Transverse colon (tissue), 4 donors: ENCODE measurements at regions not wholly inside any gene's neighbourhood (a gene's known extent, or its start where the extent isn't known, plus 50 kb on each side); places are given as distances from the start of the nearest gene placed in this dataset.

ENCODE experiments used
- DNase-seq: peaks from one replicate; pipeline ENCODE4 v3.0.0-alpha.2; 2019
- H3K27ac ChIP-seq, 4 donors: fragments of 200-600 bp; sonication (generic); 2 replicates each; pipeline ENCODE4 v1.5.1; 2016 to 2018; ENCODE audit warnings: inconsistent platforms in 4 of 4
- H3K27me3 ChIP-seq: fragments of 200-600 bp; sonication (generic); 2 replicates; pipeline ENCODE4 v1.5.1; 2017; ENCODE audit warnings: inconsistent platforms
- H3K36me3 ChIP-seq, 4 donors: fragments of 200-600 bp; sonication (generic); 2 replicates each; pipeline ENCODE4 v1.5.1; 2017 to 2019; ENCODE audit warnings: inconsistent platforms in 4 of 4
- H3K4me1 ChIP-seq, 4 donors: fragments of 200-600 bp; sonication (generic); 2 replicates each; pipeline ENCODE4 v1.5.1; 2017 to 2020; ENCODE audit warnings: inconsistent platforms in 4 of 4
- H3K4me3 ChIP-seq, 4 donors: fragments of 200-600 bp; sonication (generic); 1 replicate in 1 of 4; 2 replicates in 3 of 4; pipeline versions ENCODE4 v1.5.1 to v1.6.1; 2017 to 2019; ENCODE audit warnings: inconsistent platforms in 4 of 4
- H3K9me3 ChIP-seq, 2 donors: fragments of 200-600 bp; sonication (generic); 2 replicates each; pipeline ENCODE4 v1.5.1; 2017 to 2019; ENCODE audit warnings: inconsistent platforms in 2 of 2
- CTCF ChIP-seq, 5 experiments: fragments of 200-600 bp in 3 of 5; fragments of 450-650 bp in 2 of 5; sonication (generic) in 3 of 5; IDR thresholded peaks; 1 replicate in 2 of 5; 2 replicates in 3 of 5; pipeline ENCODE4 v1.5.1; 2016 to 2017; ENCODE audit warnings: antibody characterized with exemption in 5 of 5, inconsistent platforms in 3 of 5, mild to moderate bottlenecking in 2 of 5, moderate library complexity in 1 of 5
- EP300 ChIP-seq: sonication (generic); formaldehyde crosslinking; IDR thresholded peaks from one replicate; pipeline ENCODE4 v1.6.1; 2017; ENCODE audit warnings: antibody characterized with exemption, low read depth
- POLR2A ChIP-seq: fragments of 450-650 bp; IDR thresholded peaks from one replicate; pipeline ENCODE4 v1.6.1; 2016; ENCODE audit warnings: antibody characterized with exemption, mild to moderate bottlenecking, moderate library complexity
- POLR2AphosphoS5 ChIP-seq, 3 donors: sonication (generic); formaldehyde crosslinking; IDR thresholded peaks; one replicate each; pipeline ENCODE4 v1.6.1; 2016; ENCODE audit warnings: antibody characterized with exemption in 3 of 3
- WGBS, 2 donors: methylation state at CpG; one replicate each; pipeline ENCODE4 v1.1.5; 2018; ENCODE audit warnings: low coverage in 1 of 2; 5-methylcytosine and 5-hydroxymethylcytosine counted together
- in situ Hi-C, 4 donors: fragments of 200-750 bp; cut with MboI; loops; one replicate each; pipeline versions ENCODE4 v1.15.0 to v1.15.1; 2017; ENCODE audit warnings: low sequenced_read_pairs in 3 of 4, low pct_ligation_motif_present in 1 of 4, low pct_unique_long_range_greater_than_20kb in 1 of 4
- intact Hi-C: fragments of 100-400 bp; cut with DNase I; formaldehyde crosslinking; loops from one replicate; pipeline ENCODE4 v1.15.1; 2023; ENCODE audit warnings: low total_unique reads

- WGBS, 2 donors = 91% methylated on average over 6 to 10 of the region's 10 CpGs
- no peak for TF ChIP-seq CTCF (IDR thresholded peaks at IDR 0.05)
- no peak for TF ChIP-seq EP300
- TF ChIP-seq POLR2AphosphoS5 (IDR thresholded peaks at IDR 0.05) = no peak
- H3K36me3 ChIP-seq = no peaks in the 10 kb centered on the region
- no peaks in the 10 kb centered on the region for H3K9me3 ChIP-seq
- DNase-seq = no peak
- no peak overlapping the region for H3K27ac ChIP-seq
- H3K4me1 ChIP-seq = peaks cover 0 to 4% (median 3%) of the 10 kb centered on the region in 4 donors
- H3K4me3 ChIP-seq = no peak overlapping the region
- intact Hi-C loops (no loop called here), in situ Hi-C loops (loop anchor here (10.0 to 25.0 kb wide), 3 partner anchors 538 to 548 kb away; no protein-coding TSS in a partner anchor)
- peaks cover 5% of the 10 kb centered on the region for H3K27me3 ChIP-seq
Observed at GRCh38 chr18:47752796-47753645, 177.4 kb downstream of the SMAD2 start.

GRCh38 chr18:47750889-47751423 lies 179.5 kb downstream of the SMAD2 start:
- no peak for DNase-seq
- intact Hi-C loops = no loop called here
- no peaks in the 10 kb centered on the region for H3K9me3 ChIP-seq
- peaks cover 5% of the 10 kb centered on the region for H3K27me3 ChIP-seq
- WGBS, 2 donors = 77 to 100% methylated on average over 2 to 7 of the region's 8 CpGs
- H3K4me1 ChIP-seq = peaks cover 0 to 4% (median 3%) of the 10 kb centered on the region in 4 donors
- no peak overlapping the region for H3K27ac ChIP-seq
- H3K4me3 ChIP-seq = no peak overlapping the region
- H3K36me3 ChIP-seq = no peaks in the 10 kb centered on the region
- TF ChIP-seq POLR2AphosphoS5 (IDR thresholded peaks at IDR 0.05) (no peak), POLR2A (no peak), EP300 (no peak), CTCF (IDR thresholded peaks at IDR 0.05) (no peak)
- in situ Hi-C loops = loop anchor here (10.0 to 25.0 kb wide), 3 partner anchors 536 to 546 kb away; no protein-coding TSS in a partner anchor

DNA sequence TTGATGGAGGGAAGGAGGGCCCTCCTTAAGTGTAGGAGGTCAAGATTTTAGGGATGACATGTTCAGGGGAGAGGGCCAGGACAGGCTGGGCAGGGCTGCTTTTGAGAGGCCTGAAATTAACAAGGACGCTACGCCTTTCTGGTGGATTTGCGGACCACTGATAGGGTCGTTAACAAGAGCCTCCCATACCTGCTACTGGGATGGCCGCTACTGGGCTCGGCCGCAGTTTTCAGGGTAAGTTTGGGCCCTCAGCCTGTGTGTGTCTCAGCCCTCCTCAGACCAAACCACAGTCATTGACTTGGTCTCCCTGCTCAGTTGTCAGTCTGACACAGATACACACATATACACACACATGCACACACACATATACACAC lies 180.9 kb downstream of the SMAD2 start:
- peaks cover 0 to 4% (median 3%) of the 10 kb centered on the region in 4 donors for H3K4me1 ChIP-seq
- 80 to 81% methylated on average over 3 to 7 of the region's 7 CpGs for WGBS, 2 donors
- intact Hi-C loops = no loop called here
- in situ Hi-C loops = loop anchor here in 3 of 4 donors (10.0 kb wide), 1 partner anchor 155 kb away; no protein-coding TSS in a partner anchor
- no peaks in the 10 kb centered on the region for H3K27me3 ChIP-seq
- H3K27ac ChIP-seq = no peak overlapping the region
- TF ChIP-seq EP300 (no peak), CTCF (IDR thresholded peaks at IDR 0.05) (no peak), POLR2A (no peak), POLR2AphosphoS5 (IDR thresholded peaks at IDR 0.05) (no peak)
- DNase-seq = no peak
- H3K4me3 ChIP-seq = no peak overlapping the region
- H3K36me3 ChIP-seq = no peaks in the 10 kb centered on the region
- H3K9me3 ChIP-seq = no peaks in the 10 kb centered on the region

DNA sequence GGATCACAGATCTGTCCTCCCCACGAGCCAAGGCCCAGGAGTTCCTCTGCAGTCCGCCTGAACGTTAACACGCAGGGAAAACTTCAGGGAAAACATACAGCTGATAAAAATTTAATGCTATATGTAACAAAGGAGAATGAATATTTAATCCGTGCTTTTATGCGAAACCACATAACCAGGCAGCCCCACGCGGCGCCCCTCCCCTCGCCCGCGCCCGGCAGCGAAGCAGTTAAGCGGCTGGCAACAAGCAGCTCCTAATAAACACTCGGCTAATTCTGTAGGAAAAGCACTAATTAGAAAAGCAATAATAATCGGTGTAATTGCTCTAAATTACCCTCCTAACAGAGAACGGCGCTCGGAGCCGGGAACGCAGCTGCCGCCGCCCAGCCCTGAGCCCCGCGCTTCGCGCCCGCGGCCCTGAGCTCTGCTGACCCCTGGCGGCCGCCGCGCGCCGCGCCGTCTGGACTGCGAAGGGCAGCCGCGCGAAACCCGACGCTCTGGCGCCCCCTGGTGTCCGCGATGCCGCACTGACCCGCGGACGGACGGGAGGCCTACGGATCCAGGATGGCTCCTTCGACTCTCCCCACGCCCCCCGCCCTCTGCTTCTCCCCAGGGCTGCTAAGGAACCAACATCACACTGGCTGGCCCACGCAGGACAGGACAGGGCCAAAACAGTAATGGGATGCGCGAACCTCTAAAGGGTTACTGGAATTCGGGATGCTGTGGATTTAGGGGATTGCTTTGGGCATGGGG lies 181.4 kb downstream of the SMAD2 start:
- Histone ChIP-seq H3K9me3 (no peaks in the 10 kb centered on the region), H3K27me3 (no peaks in the 10 kb centered on the region), H3K4me3 (peak overlapping the region in 3 of 4 donors; percentile 14 to 34 (median 15)), H3K27ac (no peak overlapping the region), H3K4me1 (peaks cover 0 to 4% (median 3%) of the 10 kb centered on the region in 4 donors), H3K36me3 (no peaks in the 10 kb centered on the region)
- WGBS, 2 donors = 10 to 21% methylated on average over 2 to 44 of the region's 60 CpGs
- peak; percentile 82 for DNase-seq
- in situ Hi-C loops (loop anchor here in 3 of 4 donors (10.0 kb wide), 1 partner anchor 154 kb away; no protein-coding TSS in a partner anchor), intact Hi-C loops (no loop called here)
- TF ChIP-seq CTCF (IDR thresholded peaks at IDR 0.05) (peak; percentile 82 to 100 (median 99)), POLR2AphosphoS5 (IDR thresholded peaks at IDR 0.05) (no peak), POLR2A (no peak)
